ENCODE measurements at regions not wholly inside any gene's neighbourhood (a gene's known extent, or its start where the extent isn't known, plus 50 kb on each side); places are given as distances from the start of the nearest gene placed in this dataset.

DNA sequence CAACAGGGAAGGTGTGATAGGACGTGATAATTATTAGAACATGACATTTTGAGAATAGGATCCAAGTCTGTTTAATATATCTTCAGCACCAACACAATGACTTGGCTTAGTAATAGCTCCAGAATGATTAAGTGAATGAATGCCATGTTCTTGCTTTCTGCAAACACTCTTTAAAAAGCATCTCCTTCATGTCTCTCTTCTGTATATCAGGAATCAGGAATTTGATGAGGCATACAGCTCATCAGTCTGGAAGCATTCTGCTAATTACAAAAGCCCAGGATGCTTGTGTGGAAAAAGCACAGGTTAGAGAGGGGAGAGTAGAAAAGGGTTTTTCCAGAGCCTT, 113.0 kb upstream of the ZNF648 start:
- TF ChIP-seq CTCF (IDR thresholded peaks at IDR 0.05) = no peak
- TF ChIP-seq POLR2A (IDR thresholded peaks at IDR 0.05) = no peak
- no peak for TF ChIP-seq EP300 (IDR thresholded peaks at IDR 0.05)

Measured in upper lobe of left lung (tissue), 4 donors.